OCI-LY3 (cell line): ENCODE measurements at regions not wholly inside any gene's neighbourhood (a gene's known extent, or its start where the extent isn't known, plus 50 kb on each side); places are given as distances from the start of the nearest gene placed in this dataset.
A peak's percentile ranks its signal among the peaks of the same experiment; 100 is the strongest.

Source experiments
- H2AFZ ChIP-seq: fragments of 200-600, 300-600 bp; shearing (Covaris generic); 2 replicates; pipeline ENCODE4 v1.6.0; 2014; ENCODE audit warnings: antibody characterized with exemption, low read depth, low read length
- H3K27ac ChIP-seq: fragments of 200-600, 300-600 bp; sonication (generic); 2 replicates; pipeline ENCODE4 v1.5.1; 2014; ENCODE audit warnings: mild to moderate bottlenecking, low read length, moderate library complexity, mixed read lengths
- H3K27me3 ChIP-seq: fragments of 200-600, 300-600 bp; sonication (generic); 2 replicates; pipeline ENCODE4 v1.6.1; 2014; ENCODE audit warnings: low read depth, low read length, mixed read lengths
- H3K36me3 ChIP-seq: fragments of 200-600, 300-600 bp; sonication (generic); replicated peaks from 2 replicates; pipeline ENCODE3; 2014; ENCODE audit warnings: low read depth, low read length, mixed read lengths
- H3K4me1 ChIP-seq: fragments of 300-600, 200-600 bp; sonication (generic); 2 replicates; pipeline ENCODE4 v1.6.1; 2014; ENCODE audit warnings: low read length, mixed read lengths
- H3K4me2 ChIP-seq: fragments of 200-600, 300-600 bp; sonication (generic); 2 replicates; pipeline ENCODE4 v1.6.1; 2014; ENCODE audit warnings: low read length, mixed read lengths
- H3K4me3 ChIP-seq: fragments of 300-600, 200-600 bp; sonication (generic); 2 replicates; pipeline ENCODE4 v1.5.1; 2014; ENCODE audit warnings: antibody characterized with exemption, mild to moderate bottlenecking, low read length, moderate library complexity
- H3K79me2 ChIP-seq: fragments of 300-600, 200-600 bp; shearing (Covaris generic); 2 replicates; pipeline ENCODE4 v1.6.1; 2014; ENCODE audit warnings: mild to moderate bottlenecking, low read length, mixed read lengths
- H3K9ac ChIP-seq: fragments of 300-600, 200-600 bp; shearing (Covaris generic); 2 replicates; pipeline ENCODE4 v1.6.0; 2014; ENCODE audit warnings: mild to moderate bottlenecking, low read length, moderate library complexity
- H3K9me3 ChIP-seq: fragments of 200-600, 300-600 bp; shearing (Covaris generic); 2 replicates; pipeline ENCODE4 v1.6.1; 2014; ENCODE audit warnings: low read length, mixed read lengths; ENCODE audit not compliant: insufficient read depth
- H4K20me1 ChIP-seq: fragments of 200-600, 300-600 bp; sonication (generic); 2 replicates; pipeline ENCODE4 v1.6.1; 2016; ENCODE audit warnings: low read length, mixed read lengths; ENCODE audit not compliant: insufficient read depth
- CTCF ChIP-seq: fragments of 200-600, 300-600 bp; sonication (generic); IDR thresholded peaks from 2 replicates; pipeline ENCODE4 v1.5.1; 2014; ENCODE audit warnings: antibody characterized with exemption, low read length, low read depth
- EZH2phosphoT487 ChIP-seq: fragments of 200-600 bp; shearing (Covaris generic); IDR thresholded peaks from 2 replicates; pipeline ENCODE4 v1.6.1; 2018; ENCODE audit warnings: antibody characterized with exemption, mixed run types, low read depth

- Histone ChIP-seq H3K4me2 (no peak overlapping the region), H3K36me3 (no peaks in the 10 kb centered on the region), H3K27ac (no peak overlapping the region), H3K4me1 (no peaks in the 10 kb centered on the region), H3K4me3 (no peak overlapping the region), H2AFZ (no peak overlapping the region), H3K9me3 (no peaks in the 10 kb centered on the region), H4K20me1 (no peaks in the 10 kb centered on the region), H3K79me2 (no peaks in the 10 kb centered on the region), H3K9ac (no peak overlapping the region), H3K27me3 (peaks cover 5% of the 10 kb centered on the region; the same call in 1 of the 2 replicates)
- TF ChIP-seq CTCF (no peak), EZH2phosphoT487 (no peak)
These were observed 81.3 kb downstream of the KCNF1 start for GRCh38 chr2:10993001-10993481.

- Histone ChIP-seq H2AFZ (no peak overlapping the region), H3K4me1 (no peaks in the 10 kb centered on the region), H3K27ac (no peak overlapping the region), H4K20me1 (no peaks in the 10 kb centered on the region), H3K27me3 (peaks cover 5% of the 10 kb centered on the region; the same call in 1 of the 2 replicates), H3K4me3 (no peak overlapping the region), H3K9ac (no peak overlapping the region), H3K36me3 (no peaks in the 10 kb centered on the region), H3K79me2 (no peaks in the 10 kb centered on the region), H3K4me2 (no peak overlapping the region), H3K9me3 (no peaks in the 10 kb centered on the region)
- TF ChIP-seq CTCF (no peak), EZH2phosphoT487 (no peak)
These were observed 83.7 kb downstream of the KCNF1 start for GRCh38 chr2:10995366-10995970.

DNA sequence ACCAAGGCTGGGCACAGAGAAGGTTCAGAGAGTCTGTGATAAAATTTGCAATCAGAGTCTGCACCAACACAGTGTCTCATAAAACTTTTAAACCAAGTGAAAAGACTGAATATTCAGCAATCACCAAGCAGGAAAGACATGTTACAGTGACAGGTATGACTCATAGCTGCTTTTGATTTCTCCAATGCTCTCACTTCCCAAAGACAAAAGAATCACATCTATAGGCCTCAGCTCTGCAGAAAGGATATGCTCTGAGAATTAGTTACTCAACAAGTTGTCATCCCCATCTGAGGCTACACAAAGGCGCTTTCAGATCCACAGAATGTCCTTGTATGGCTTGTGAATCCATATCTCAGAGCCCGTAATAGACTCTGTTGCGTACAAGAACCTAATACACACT is 92.5 kb downstream of the KCNF1 start:
- no peak overlapping the region for H3K27ac ChIP-seq
- H3K27me3 ChIP-seq, result no peaks in the 10 kb centered on the region
- no peaks in the 10 kb centered on the region for H3K9me3 ChIP-seq
- no peak overlapping the region for H3K9ac ChIP-seq
- H4K20me1 ChIP-seq, result no peaks in the 10 kb centered on the region
- peaks cover 11% of the 10 kb centered on the region for H3K4me1 ChIP-seq
- no peak overlapping the region for H3K4me3 ChIP-seq
- H3K36me3 ChIP-seq, result no peaks in the 10 kb centered on the region
- no peak for TF ChIP-seq CTCF
- TF ChIP-seq EZH2phosphoT487, result no peak
- H2AFZ ChIP-seq, result no peak overlapping the region
- H3K79me2 ChIP-seq, result no peaks in the 10 kb centered on the region
- peak overlapping the region; percentile 10; the same call in 1 of the 2 replicates for H3K4me2 ChIP-seq

DNA sequence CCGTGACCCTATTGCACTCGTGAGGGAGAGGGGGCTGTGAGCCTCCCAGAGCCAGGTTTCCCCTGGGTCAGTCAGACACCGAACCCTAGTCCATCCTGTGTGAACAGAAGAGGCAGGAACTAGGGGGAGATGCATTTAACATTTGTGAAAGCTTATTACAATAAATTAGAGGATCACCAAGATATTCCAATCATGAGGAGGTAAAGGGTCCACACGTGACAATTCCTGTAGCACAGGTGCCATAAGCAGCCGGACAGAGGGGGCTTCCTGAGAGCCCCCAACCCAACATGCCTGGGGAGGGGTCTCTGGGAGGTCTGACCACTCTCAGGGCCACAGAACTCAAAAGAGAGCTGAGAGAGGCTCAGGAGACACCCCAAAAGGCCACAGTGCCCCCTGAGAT is 93.3 kb downstream of the KCNF1 start:
- no peak overlapping the region for H2AFZ ChIP-seq
- H3K27ac ChIP-seq, result no peak overlapping the region
- no peaks in the 10 kb centered on the region for H3K79me2 ChIP-seq
- peaks cover 11% of the 10 kb centered on the region for H3K4me1 ChIP-seq
- H3K9me3 ChIP-seq, result no peaks in the 10 kb centered on the region
- H3K36me3 ChIP-seq, result no peaks in the 10 kb centered on the region
- H4K20me1 ChIP-seq, result no peaks in the 10 kb centered on the region
- TF ChIP-seq CTCF, result no peak
- TF ChIP-seq EZH2phosphoT487, result no peak
- no peak overlapping the region for H3K4me3 ChIP-seq
- no peak overlapping the region for H3K9ac ChIP-seq
- H3K4me2 ChIP-seq, result no peak overlapping the region
- H3K27me3 ChIP-seq, result no peaks in the 10 kb centered on the region
